ENCODE measurements at regions not wholly inside any gene's neighbourhood (a gene's known extent, or its start where the extent isn't known, plus 50 kb on each side); places are given as distances from the start of the nearest gene placed in this dataset.

DNA sequence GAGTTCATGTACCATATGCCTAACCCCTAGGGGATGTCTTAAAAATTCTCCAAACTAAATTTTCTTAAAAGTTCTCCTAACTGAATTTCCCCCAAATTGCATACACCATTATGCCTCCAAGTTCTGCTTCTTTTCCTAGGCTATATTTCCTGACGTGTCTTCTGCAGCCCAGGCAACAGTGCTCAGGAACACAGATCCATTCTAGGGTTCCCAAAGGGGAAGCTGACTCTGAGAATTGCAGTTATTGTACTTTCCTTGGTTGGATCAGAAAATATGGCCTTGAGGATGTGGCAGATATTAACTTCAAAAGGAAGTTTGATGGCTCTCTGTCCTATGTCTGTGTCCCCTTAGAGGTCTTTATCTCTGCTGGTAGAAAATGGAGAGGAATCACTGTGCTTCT, 124.3 kb downstream of the TMEM17 start:
- TF ChIP-seq CTCF (IDR thresholded peaks at IDR 0.05; ENCODE audit: low read depth, low read length) = no peak
- no peak for DNase-seq (ENCODE audit: low read depth in 2 of 2)
- H3K4me3 ChIP-seq (replicated peaks in 1 of 2; ENCODE audit: low read depth in 2 of 2, low read length in 2 of 2) = no peak overlapping the region

DNA sequence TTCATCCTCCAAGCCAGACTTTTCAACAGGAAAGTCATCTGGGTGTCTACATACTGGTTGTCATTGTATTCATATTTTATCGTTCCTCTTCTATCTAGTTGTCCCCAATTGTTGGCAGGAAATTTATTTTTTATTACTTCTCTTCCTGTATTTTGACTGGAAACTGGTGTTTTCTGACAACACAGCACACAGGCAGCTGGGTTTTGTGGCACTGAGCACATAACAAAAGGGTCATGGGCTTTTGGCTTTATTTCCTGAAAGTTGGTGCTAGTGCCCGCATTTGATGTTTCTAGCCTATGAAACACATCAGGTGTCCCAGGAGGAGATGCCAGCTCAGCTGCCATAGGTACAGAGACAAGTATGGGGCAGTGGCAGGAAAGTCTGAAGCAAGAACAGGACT, 126.4 kb downstream of the TMEM17 start:
- no peak for TF ChIP-seq CTCF (IDR thresholded peaks at IDR 0.05; ENCODE audit: low read depth, low read length)
- no peak for DNase-seq (ENCODE audit: low read depth in 2 of 2)
- no peak overlapping the region for H3K4me3 ChIP-seq (replicated peaks in 1 of 2; ENCODE audit: low read depth in 2 of 2, low read length in 2 of 2)

GRCh38 chr2:62375113-62375420, 130.9 kb downstream of the TMEM17 start:
- no peak for TF ChIP-seq CTCF (IDR thresholded peaks at IDR 0.05; ENCODE audit: low read depth, low read length)
- H3K4me3 ChIP-seq (replicated peaks in 1 of 2; ENCODE audit: low read depth in 2 of 2, low read length in 2 of 2) = no peak overlapping the region
- DNase-seq (ENCODE audit: low read depth in 2 of 2) = no peak

DNA sequence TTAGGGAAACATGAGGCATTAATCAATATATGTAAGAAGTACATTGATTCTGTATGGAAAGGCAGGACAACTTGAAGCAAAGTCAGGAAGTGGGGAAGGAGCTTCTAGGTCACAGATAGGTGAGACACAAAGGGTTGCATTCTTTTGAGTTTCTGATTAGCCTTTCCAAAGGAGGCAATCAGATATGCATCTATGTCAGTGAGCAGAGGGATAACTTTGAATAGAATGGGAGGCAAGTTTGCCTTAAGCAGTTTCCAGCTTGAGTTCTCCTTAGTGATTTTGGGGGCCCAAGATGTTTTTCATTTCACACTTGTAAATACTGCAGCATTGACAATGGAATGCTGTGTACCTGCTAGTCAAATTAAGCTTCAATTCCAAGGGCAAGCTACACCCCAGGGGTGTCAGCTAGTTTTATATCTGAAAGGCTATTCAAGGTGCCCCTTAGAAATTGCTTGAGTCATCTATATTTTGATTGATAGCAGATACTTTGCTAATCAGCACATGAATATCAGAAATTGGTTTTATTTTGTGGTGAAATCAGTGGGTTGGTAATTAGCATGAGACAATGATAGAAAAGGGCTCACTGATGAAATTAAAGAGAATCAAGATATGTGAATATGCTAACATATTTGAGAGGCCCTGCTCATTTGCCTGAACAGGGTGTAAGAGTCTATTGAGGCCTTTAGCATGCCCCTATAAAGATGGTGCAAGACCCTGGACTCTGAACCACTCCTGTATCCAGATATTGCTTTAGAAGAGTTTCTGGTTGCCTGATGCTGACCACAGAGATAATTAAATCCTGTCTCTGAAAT, 131.5 kb downstream of the TMEM17 start:
- no peak overlapping the region for H3K4me3 ChIP-seq (replicated peaks in 1 of 2; ENCODE audit: low read depth in 2 of 2, low read length in 2 of 2)
- no peak for DNase-seq (ENCODE audit: low read depth in 2 of 2)
- TF ChIP-seq CTCF (IDR thresholded peaks at IDR 0.05; ENCODE audit: low read depth, low read length) = no peak

GRCh38 chr2:62372824-62373223, 133.2 kb downstream of the TMEM17 start:
- DNase-seq (ENCODE audit: low read depth in 2 of 2) = no peak
- H3K4me3 ChIP-seq (replicated peaks in 1 of 2; ENCODE audit: low read depth in 2 of 2, low read length in 2 of 2) = no peak overlapping the region
- no peak for TF ChIP-seq CTCF (IDR thresholded peaks at IDR 0.05; ENCODE audit: low read depth, low read length)

- no peak for DNase-seq (ENCODE audit: low read depth in 2 of 2)
- no peak overlapping the region for H3K4me3 ChIP-seq (replicated peaks in 1 of 2; ENCODE audit: low read depth in 2 of 2, low read length in 2 of 2)
- TF ChIP-seq CTCF (IDR thresholded peaks at IDR 0.05; ENCODE audit: low read depth, low read length) = no peak
Observed at GRCh38 chr2:62370321-62371250, 135.4 kb downstream of the TMEM17 start.

Measured in cardiac fibroblast (primary cell).